Suprapubic skin (tissue), 4 donors: ENCODE measurements at regions not wholly inside any gene's neighbourhood (a gene's known extent, or its start where the extent isn't known, plus 50 kb on each side); places are given as distances from the start of the nearest gene placed in this dataset.

ENCODE experiments used
- DNase-seq, 2 donors: peaks; one replicate each; pipeline ENCODE4 v3.0.0-alpha.2; 2019; ENCODE audit warnings: low spot score in 2 of 2
- H3K27ac ChIP-seq: fragments of 200-600 bp; sonication (generic); one replicate; pipeline ENCODE4 v1.5.1; 2019
- H3K27me3 ChIP-seq: fragments of 200-600 bp; sonication (generic); one replicate; pipeline ENCODE4 v1.5.1; 2019
- H3K36me3 ChIP-seq: fragments of 200-600 bp; sonication (generic); one replicate; pipeline ENCODE4 v1.5.1; 2019
- H3K4me1 ChIP-seq: fragments of 200-600 bp; sonication (generic); one replicate; pipeline ENCODE4 v1.5.1; 2019
- H3K4me3 ChIP-seq: fragments of 200-600 bp; sonication (generic); one replicate; pipeline ENCODE4 v1.5.1; 2019; ENCODE audit warnings: mild to moderate bottlenecking
- H3K9me3 ChIP-seq: fragments of 200-600 bp; sonication (generic); one replicate; pipeline ENCODE4 v1.5.1; 2019
- CTCF ChIP-seq, 2 donors: fragments of 200-600 bp in 1 of 2; fragments of 450-650 bp in 1 of 2; sonication (generic) in 1 of 2; IDR thresholded peaks; one replicate each; pipeline ENCODE4 v1.5.1; 2016 to 2019; ENCODE audit warnings: antibody characterized with exemption in 2 of 2, mild to moderate bottlenecking in 1 of 2, moderate library complexity in 1 of 2
- EP300 ChIP-seq: sonication (generic); formaldehyde crosslinking; IDR thresholded peaks from one replicate; pipeline ENCODE4 v1.6.1; 2017; ENCODE audit warnings: antibody characterized with exemption
- POLR2A ChIP-seq, 2 donors: fragments of 450-650 bp; IDR thresholded peaks; one replicate each; pipeline ENCODE4 v1.6.1; 2017; ENCODE audit warnings: antibody characterized with exemption in 2 of 2, mild to moderate bottlenecking in 2 of 2, moderate library complexity in 2 of 2
- POLR2AphosphoS5 ChIP-seq, 3 donors: sonication (generic); formaldehyde crosslinking; IDR thresholded peaks; one replicate each; pipeline ENCODE4 v1.6.1; 2017; ENCODE audit warnings: antibody characterized with exemption in 3 of 3
- WGBS: methylation state at CpG from one replicate; pipeline ENCODE4 v1.1.5; 2018; 5-methylcytosine and 5-hydroxymethylcytosine counted together

- Histone ChIP-seq H3K4me1 (peaks cover 12% of the 10 kb centered on the region), H3K9me3 (no peaks in the 10 kb centered on the region), H3K36me3 (no peaks in the 10 kb centered on the region), H3K27ac (no peak overlapping the region), H3K27me3 (no peaks in the 10 kb centered on the region), H3K4me3 (no peak overlapping the region)
- 77% methylated on average over 3 of the region's 3 CpGs for WGBS
- no peak for DNase-seq
- no peak for TF ChIP-seq EP300
- TF ChIP-seq CTCF (IDR thresholded peaks at IDR 0.05), result no peak
- no peak for TF ChIP-seq POLR2AphosphoS5 (IDR thresholded peaks at IDR 0.05)
- no peak for TF ChIP-seq POLR2A (IDR thresholded peaks at IDR 0.05)
Observed at GRCh38 chr10:8430321-8430720, 375.8 kb downstream of the GATA3 start.

- H3K4me1 ChIP-seq, result peaks cover 15% of the 10 kb centered on the region
- no peaks in the 10 kb centered on the region for H3K9me3 ChIP-seq
- no peaks in the 10 kb centered on the region for H3K36me3 ChIP-seq
- H3K4me3 ChIP-seq, result no peak overlapping the region
- TF ChIP-seq POLR2AphosphoS5 (IDR thresholded peaks at IDR 0.05) (no peak), EP300 (no peak), CTCF (IDR thresholded peaks at IDR 0.05) (no peak), POLR2A (IDR thresholded peaks at IDR 0.05) (no peak)
- 54% methylated on average over 1 of the region's 1 CpG for WGBS
- H3K27me3 ChIP-seq, result no peaks in the 10 kb centered on the region
- no peak overlapping the region for H3K27ac ChIP-seq
- no peak for DNase-seq
Observed at GRCh38 chr10:8431511-8431910, 377.0 kb downstream of the GATA3 start.

GRCh38 chr10:8435186-8436055 lies 380.9 kb downstream of the GATA3 start:
- peak in 1 of 2 donors; percentile 66 for DNase-seq
- no peaks in the 10 kb centered on the region for H3K9me3 ChIP-seq
- TF ChIP-seq POLR2AphosphoS5 (IDR thresholded peaks at IDR 0.05) (peak in 2 of 3 donors; percentile 70 to 83), EP300 (no peak)
- no peak overlapping the region for H3K4me3 ChIP-seq
- H3K4me1 ChIP-seq, result peaks cover 20% of the 10 kb centered on the region
- 53% methylated on average over 10 of the region's 10 CpGs for WGBS
- H3K36me3 ChIP-seq, result no peaks in the 10 kb centered on the region
- peak overlapping the region; percentile 54 for H3K27ac ChIP-seq
- H3K27me3 ChIP-seq, result no peaks in the 10 kb centered on the region

GRCh38 chr10:8437896-8438295 lies 383.4 kb downstream of the GATA3 start:
- H3K9me3 ChIP-seq, result no peaks in the 10 kb centered on the region
- H3K4me3 ChIP-seq, result no peak overlapping the region
- WGBS, result 79% methylated on average over 3 of the region's 3 CpGs
- H3K27me3 ChIP-seq, result no peaks in the 10 kb centered on the region
- TF ChIP-seq EP300 (no peak), POLR2A (IDR thresholded peaks at IDR 0.05) (no peak), POLR2AphosphoS5 (IDR thresholded peaks at IDR 0.05) (no peak), CTCF (IDR thresholded peaks at IDR 0.05) (no peak)
- H3K27ac ChIP-seq, result no peak overlapping the region
- no peak for DNase-seq
- no peaks in the 10 kb centered on the region for H3K36me3 ChIP-seq
- H3K4me1 ChIP-seq, result peaks cover 14% of the 10 kb centered on the region

GRCh38 chr10:8438603-8439002 lies 384.1 kb downstream of the GATA3 start:
- Histone ChIP-seq H3K4me3 (no peak overlapping the region), H3K27me3 (no peaks in the 10 kb centered on the region), H3K9me3 (no peaks in the 10 kb centered on the region), H3K27ac (no peak overlapping the region), H3K4me1 (peaks cover 14% of the 10 kb centered on the region), H3K36me3 (no peaks in the 10 kb centered on the region)
- TF ChIP-seq CTCF (IDR thresholded peaks at IDR 0.05), result no peak
- TF ChIP-seq POLR2A (IDR thresholded peaks at IDR 0.05), result no peak
- TF ChIP-seq EP300, result no peak
- TF ChIP-seq POLR2AphosphoS5 (IDR thresholded peaks at IDR 0.05), result no peak
- 73% methylated on average over 3 of the region's 3 CpGs for WGBS
- DNase-seq, result no peak
